ENCODE measurements at regions not wholly inside any gene's neighbourhood (a gene's known extent, or its start where the extent isn't known, plus 50 kb on each side); places are given as distances from the start of the nearest gene placed in this dataset.

DNA sequence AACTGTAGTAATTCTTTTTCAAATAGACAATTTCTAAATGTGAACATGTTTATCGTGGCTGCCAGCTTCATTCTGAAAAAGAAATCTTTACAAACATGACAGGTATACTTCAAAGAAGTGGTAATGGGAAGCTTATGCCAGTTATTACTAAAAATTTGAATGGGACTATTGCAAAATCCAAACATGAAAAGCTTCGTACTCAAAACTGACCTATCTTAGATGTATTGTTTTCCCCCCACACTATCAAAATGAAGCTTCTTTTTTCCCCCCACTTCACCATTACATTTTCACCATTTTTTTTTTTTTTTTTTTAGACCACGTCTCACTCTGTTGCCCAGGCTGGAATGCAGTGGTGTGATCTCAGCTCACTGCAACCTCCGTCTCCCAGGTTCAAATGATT is 50.4 kb upstream of the SERTAD2 start:
- DNase-seq (ENCODE audit: low read depth in 2 of 3, low spot score in 2 of 3) = no peak

DNA sequence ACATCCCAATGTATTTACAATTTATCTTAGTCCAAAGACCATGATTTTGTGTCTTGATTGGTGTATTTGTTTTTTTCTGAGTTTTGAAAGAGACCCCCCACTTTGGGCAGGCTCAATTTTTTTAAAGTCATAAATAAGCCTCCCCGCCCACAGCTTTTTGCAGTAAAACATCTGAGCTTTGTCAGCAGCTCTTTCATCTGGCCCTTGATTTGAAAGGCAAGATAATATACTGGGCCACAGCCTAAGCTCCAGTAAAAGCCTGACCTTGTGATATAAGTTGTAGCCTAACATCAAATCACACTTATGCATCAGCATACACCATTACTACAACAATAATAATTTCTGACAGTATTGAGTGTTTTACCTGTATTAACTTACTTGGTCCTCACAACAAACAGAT is 51.3 kb upstream of the SERTAD2 start:
- DNase-seq (ENCODE audit: low read depth in 2 of 3, low spot score in 2 of 3) = no peak

- DNase-seq (ENCODE audit: low read depth in 2 of 3, low spot score in 2 of 3) = no peak
Measured at GRCh38 chr2:64707276-64707675, 53.6 kb upstream of the SERTAD2 start.

GRCh38 chr2:64708829-64709228 is 55.1 kb upstream of the SERTAD2 start:
- DNase-seq (ENCODE audit: low read depth in 2 of 3, low spot score in 2 of 3) = no peak

DNA sequence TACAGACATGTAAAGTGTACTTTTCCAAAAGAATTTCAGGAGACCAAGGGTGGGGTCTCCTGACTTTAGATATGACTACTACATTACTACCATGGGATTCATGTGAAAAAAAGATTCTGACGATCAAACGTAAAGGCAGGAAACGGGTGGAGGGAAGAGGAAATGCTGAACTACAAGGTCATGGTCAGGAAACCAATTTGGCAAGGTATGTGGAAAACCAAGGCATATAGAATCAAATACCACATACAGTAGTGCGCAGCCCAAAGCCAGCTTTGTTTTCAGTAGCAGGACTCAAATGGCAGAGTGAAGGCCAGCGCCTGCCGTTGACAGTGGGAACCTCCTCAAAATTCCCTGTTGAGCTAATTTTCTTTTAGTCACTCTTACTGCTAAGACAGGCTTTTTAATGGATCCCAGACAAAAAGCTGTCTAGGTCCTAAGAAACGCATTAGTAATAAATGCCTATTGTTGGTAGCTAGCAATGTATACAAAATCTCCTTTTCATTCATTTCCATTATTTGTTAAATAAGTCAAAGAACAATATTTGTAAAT is 57.6 kb upstream of the SERTAD2 start:
- DNase-seq (ENCODE audit: low read depth in 2 of 3, low spot score in 2 of 3) = no peak

DNA sequence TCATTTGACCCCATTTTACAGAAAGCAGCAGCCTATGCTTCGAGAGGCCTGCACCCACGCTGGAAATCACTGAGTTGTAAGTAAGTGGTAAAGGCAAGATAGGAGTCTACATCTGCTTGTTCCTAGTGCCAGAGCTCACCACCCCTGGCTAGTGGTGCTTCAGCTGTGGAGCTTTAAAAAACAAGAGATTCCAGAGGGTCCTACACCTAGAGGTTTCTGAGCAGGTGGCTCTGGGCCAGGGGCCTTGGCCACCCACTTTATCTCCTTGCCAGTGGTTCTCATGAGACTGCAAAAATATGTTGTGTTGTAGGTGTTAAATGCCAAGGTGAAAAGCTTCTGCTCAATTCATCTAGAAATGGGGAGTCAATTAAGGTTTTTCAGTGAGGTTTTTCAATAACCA is 60.0 kb upstream of the SERTAD2 start:
- DNase-seq (ENCODE audit: low read depth in 2 of 3, low spot score in 2 of 3) = no peak

- DNase-seq (ENCODE audit: low read depth in 2 of 3, low spot score in 2 of 3) = no peak
Measured at GRCh38 chr2:64716569-64716968, 62.9 kb upstream of the SERTAD2 start.

DNA sequence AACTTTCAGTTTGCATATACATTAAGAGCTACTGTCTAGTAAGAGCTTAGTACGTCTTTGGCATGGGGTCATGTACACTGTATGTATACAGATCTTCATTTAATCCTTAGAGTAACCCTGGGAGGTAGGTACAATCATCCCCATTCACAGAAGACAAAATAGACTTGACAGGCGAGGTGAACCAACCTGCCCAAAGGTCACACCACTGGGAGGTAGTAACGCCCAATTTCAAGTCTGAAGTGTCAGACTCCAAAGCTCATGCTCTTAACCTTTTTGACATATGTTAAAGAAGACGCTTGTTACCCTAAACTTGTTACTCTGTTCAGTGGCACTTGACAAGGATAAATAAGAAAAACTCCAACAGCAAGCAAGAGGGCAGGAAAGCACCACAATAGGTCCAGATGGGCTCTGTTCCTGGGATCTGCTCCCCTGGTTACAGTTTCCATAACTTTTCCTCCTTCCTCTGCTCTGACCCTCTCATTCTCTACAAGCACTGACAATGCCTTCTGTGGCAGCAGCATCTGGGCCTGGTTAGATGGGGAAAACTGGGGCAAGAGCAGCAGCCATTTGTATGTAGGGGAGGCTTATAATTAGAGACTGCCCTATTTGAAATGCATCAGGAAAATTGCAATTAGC is 64.7 kb upstream of the SERTAD2 start:
- no peak for DNase-seq (ENCODE audit: low read depth in 2 of 3, low spot score in 2 of 3)

GRCh38 chr2:64720535-64721319 is 67.0 kb upstream of the SERTAD2 start:
- no peak for DNase-seq (ENCODE audit: low read depth in 2 of 3, low spot score in 2 of 3)

DNA sequence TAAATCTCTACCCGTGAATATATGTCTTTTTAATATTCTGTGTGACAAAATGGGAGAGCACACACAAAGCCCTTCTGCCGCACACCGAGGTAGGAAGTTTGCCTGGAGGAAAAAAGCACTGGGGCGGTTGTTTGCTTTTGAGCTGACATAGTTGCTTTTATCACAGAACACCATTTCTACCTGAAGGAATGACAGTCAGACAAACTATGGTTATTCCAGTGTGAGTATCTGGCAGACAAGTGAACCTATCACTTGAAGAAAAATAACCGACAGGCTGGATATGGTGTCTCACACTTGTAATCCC is 67.6 kb upstream of the SERTAD2 start:
- DNase-seq (ENCODE audit: low read depth in 2 of 3, low spot score in 2 of 3) = no peak

GRCh38 chr2:64722291-64723044 is 68.8 kb upstream of the SERTAD2 start:
- no peak for DNase-seq (ENCODE audit: low read depth in 2 of 3, low spot score in 2 of 3)

DNA sequence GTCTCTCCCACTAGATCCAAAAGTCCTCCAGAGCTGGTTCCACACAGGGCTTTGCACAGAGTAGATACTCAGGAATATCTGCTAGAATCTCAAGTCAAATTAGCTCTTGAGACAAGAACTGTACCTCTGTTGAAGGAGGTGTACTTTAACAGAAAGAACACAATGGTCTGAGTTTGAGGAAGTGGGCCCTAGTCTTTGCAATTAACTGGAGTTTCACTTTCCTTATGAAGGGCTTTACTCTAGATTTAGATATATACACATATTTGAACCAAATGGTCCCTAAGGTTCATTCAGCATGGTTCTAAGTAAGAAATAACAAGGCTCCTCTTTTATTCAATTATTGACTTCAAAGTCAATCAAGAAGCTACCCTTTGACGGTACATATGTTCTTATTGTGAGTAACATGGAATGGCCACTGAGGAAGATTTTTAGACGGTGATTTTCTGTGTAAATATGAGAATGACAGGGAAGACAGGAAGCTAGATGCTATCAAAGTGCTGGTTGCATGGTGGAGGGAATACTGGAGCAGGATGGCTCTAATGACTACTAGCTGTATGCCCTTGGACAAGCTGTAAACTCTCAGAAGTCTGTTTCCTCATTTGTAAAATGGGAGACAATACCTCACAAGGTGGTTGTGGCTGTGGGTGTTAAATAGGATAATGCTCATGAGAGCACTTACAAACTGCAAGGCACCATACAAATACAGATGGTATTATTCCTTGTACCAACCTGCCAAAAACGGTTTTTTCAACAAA is 73.5 kb upstream of the SERTAD2 start:
- DNase-seq (ENCODE audit: low read depth in 2 of 3, low spot score in 2 of 3) = no peak

DNA sequence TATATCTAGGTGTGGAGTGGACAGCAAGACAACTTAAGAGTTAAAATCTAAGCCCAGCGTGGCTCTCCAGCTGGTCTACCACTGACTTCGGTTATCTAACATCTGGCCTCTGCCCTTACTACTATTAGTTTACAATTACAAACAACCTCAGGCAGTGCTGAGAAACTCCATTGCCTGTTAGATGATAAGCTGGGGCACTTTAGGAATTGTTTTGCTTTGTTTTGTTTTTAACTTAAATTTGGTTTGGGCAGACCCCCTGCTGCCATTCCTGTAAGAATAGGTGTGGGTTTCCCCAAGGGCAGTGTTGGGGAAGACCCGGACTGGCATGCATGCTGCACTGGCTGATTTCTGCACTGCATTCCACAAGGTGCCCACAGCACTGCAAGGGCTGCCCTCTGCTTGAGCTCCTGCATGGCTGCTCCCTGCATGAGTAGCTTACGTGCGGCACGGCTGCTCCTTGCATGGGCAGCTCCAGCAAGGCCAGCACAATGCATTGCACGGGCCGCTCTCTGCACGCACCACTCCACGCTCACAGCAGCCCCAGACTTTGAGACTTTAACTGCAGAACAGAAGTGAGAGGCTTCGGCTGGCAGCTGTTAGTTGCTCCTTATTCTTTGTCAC is 74.2 kb upstream of the SERTAD2 start:
- DNase-seq (ENCODE audit: low read depth in 2 of 3, low spot score in 2 of 3) = no peak

- no peak for DNase-seq (ENCODE audit: low read depth in 2 of 3, low spot score in 2 of 3)
Measured at GRCh38 chr2:64730551-64731262, 77.0 kb upstream of the SERTAD2 start.

DNA sequence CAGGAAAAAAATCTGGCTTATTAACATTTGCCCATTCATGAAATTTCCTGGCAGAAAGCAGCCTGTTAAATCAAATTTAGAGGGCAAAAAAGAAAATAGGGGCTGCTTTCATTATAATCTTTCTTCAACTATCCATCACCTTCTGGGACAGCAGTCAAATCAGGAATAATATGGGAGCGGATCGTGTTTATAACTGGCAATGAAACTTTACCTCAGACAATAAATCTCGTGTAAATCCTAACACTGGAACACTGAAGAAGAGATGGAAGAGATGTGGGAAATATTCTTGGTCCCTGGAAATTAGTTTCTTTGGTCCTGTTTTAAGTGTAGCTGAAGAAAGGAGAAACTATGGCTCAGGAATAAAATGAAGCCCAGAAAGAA is 77.5 kb upstream of the SERTAD2 start:
- DNase-seq (ENCODE audit: low read depth in 2 of 3, low spot score in 2 of 3) = no peak

GRCh38 chr2:64731746-64732145 is 78.0 kb upstream of the SERTAD2 start:
- DNase-seq (ENCODE audit: low read depth in 2 of 3, low spot score in 2 of 3) = no peak

- no peak for DNase-seq (ENCODE audit: low read depth in 2 of 3, low spot score in 2 of 3)
Measured at GRCh38 chr2:64732146-64732545, 78.4 kb upstream of the SERTAD2 start.

GRCh38 chr2:64735504-64735903 is 81.8 kb upstream of the SERTAD2 start:
- no peak for DNase-seq (ENCODE audit: low read depth in 2 of 3, low spot score in 2 of 3)

DNA sequence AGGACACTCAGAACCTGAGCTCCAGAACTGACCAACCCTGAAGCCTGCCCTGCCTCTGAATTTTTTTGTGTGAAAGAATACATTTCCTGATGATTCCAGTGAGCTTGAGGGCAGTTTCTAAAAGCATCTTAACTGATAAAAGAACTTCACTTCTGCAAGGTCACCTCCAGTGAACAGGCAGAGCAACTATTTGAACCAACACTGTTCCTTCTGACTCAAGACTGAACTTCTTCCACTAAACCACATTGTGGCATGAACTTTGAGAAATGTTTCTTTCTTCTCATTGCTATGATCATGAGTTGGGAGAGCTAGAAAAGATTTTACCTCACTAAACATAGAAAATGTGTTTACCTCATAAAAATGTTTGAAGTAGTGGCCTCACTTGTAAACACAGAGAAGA is 83.8 kb upstream of the SERTAD2 start:
- no peak for DNase-seq (ENCODE audit: low read depth in 2 of 3, low spot score in 2 of 3)

DNA sequence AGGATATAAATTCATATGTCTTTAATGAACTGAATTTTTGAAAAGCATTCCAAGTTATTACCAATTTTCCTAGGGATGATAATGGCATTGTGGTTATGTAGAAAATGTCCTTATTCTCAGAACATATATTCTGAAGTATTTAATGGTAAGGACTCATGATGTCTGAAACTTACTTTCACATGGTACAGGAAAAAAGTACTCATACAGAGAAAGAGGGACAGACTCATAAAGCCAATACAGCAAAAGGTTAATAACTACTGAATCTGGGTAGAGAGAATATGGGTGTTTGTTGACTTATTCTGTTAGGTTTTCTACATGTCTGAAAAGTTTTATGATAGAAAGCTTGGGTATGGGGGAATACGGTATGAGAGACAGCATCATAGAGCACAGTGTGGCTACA is 84.3 kb upstream of the SERTAD2 start:
- DNase-seq (ENCODE audit: low read depth in 2 of 3, low spot score in 2 of 3) = no peak
